Liver (tissue), 8 donors: ENCODE measurements at regions not wholly inside any gene's neighbourhood (a gene's known extent, or its start where the extent isn't known, plus 50 kb on each side); places are given as distances from the start of the nearest gene placed in this dataset.

Experiments
- DNase-seq: peaks from one replicate; pipeline ENCODE4 v3.0.0-alpha.2; 2017; ENCODE audit warnings: low spot score
- H3K27ac ChIP-seq, 2 donors: one replicate each; pipeline ENCODE4 v1.7.0; 2013; ENCODE audit warnings: inconsistent platforms in 2 of 2, low read length in 2 of 2, control low read depth in 1 of 2, low read depth in 1 of 2, mild to moderate bottlenecking in 1 of 2
- H3K27me3 ChIP-seq, 4 donors: one replicate each; pipeline versions ENCODE4 v1.6.1 to v1.7.0; 2013; ENCODE audit warnings: low read length in 3 of 4, inconsistent platforms in 1 of 4, mild to moderate bottlenecking in 1 of 4, moderate library complexity in 1 of 4; ENCODE audit not compliant: control insufficient read depth in 4 of 4, insufficient read depth in 4 of 4
- H3K36me3 ChIP-seq, 4 donors: one replicate each; pipeline versions ENCODE4 v1.6.1 to v1.7.0; 2013; ENCODE audit warnings: low read length in 3 of 4, mild to moderate bottlenecking in 3 of 4, low read depth in 1 of 4, moderate library complexity in 1 of 4; ENCODE audit not compliant: control insufficient read depth in 4 of 4, insufficient read depth in 3 of 4
- H3K4me1 ChIP-seq, 4 donors: one replicate each; pipeline versions ENCODE4 v1.6.1 to v1.7.0; 2013; ENCODE audit warnings: low read length in 3 of 4, mild to moderate bottlenecking in 3 of 4, moderate library complexity in 1 of 4; ENCODE audit not compliant: control insufficient read depth in 4 of 4, insufficient read depth in 4 of 4
- H3K4me3 ChIP-seq, 3 donors: one replicate each; pipeline versions ENCODE4 v1.6.1 to v1.7.0; 2013; ENCODE audit warnings: low read length in 3 of 3, control low read depth in 1 of 3, low read depth in 1 of 3, mild to moderate bottlenecking in 1 of 3
- H3K9ac ChIP-seq, 2 donors: one replicate each; pipeline ENCODE4 v1.7.0; 2013; ENCODE audit warnings: low read length in 2 of 2, mild to moderate bottlenecking in 2 of 2, moderate library complexity in 2 of 2, control low read depth in 1 of 2, low read depth in 1 of 2
- H3K9me3 ChIP-seq, 4 donors: one replicate each; pipeline versions ENCODE4 v1.6.1 to v1.7.0; 2013; ENCODE audit warnings: low read length in 3 of 4; ENCODE audit not compliant: control insufficient read depth in 4 of 4
- ATF3 ChIP-seq: IDR thresholded peaks from 2 replicates; pipeline ENCODE4 v1.6.1; 2016; ENCODE audit warnings: antibody characterized with exemption
- CTCF ChIP-seq: fragments of 150-350 bp; IDR thresholded peaks from 2 replicates; pipeline ENCODE4 v1.5.1; 2017; ENCODE audit warnings: improper control_type of control experiment, low read depth, low read length; ENCODE audit not compliant: missing input control
- EGR1 ChIP-seq, 2 donors: IDR thresholded peaks; 2 replicates each; pipeline ENCODE4 v1.6.1; 2016 to 2018; ENCODE audit warnings: antibody characterized with exemption in 2 of 2, low read depth in 2 of 2
- FOXA1 ChIP-seq: IDR thresholded peaks from 2 replicates; pipeline ENCODE4 v1.6.1; 2016; ENCODE audit warnings: antibody characterized with exemption
- HNF4A ChIP-seq, 2 donors: conservative IDR thresholded peaks; 2 replicates each; pipeline ENCODE4 v1.6.1; 2016; ENCODE audit warnings: antibody characterized with exemption in 2 of 2, mild to moderate bottlenecking in 2 of 2
- HNF4G ChIP-seq: IDR thresholded peaks from 2 replicates; pipeline ENCODE4 v1.6.1; 2016; ENCODE audit warnings: antibody characterized with exemption
- JUND ChIP-seq, 2 donors: IDR thresholded peaks; 2 replicates each; pipeline ENCODE4 v1.6.1; 2016; ENCODE audit warnings: antibody characterized with exemption in 2 of 2
- MAX ChIP-seq: IDR thresholded peaks from 2 replicates; pipeline ENCODE4 v1.6.1; 2016; ENCODE audit warnings: antibody characterized with exemption
- RAD21 ChIP-seq, 2 donors: IDR thresholded peaks; 2 replicates each; pipeline ENCODE4 v1.6.1; 2016; ENCODE audit warnings: antibody characterized with exemption in 2 of 2, mild to moderate bottlenecking in 2 of 2
- RXRA ChIP-seq, 2 donors: IDR thresholded peaks; 2 replicates each; pipeline ENCODE4 v1.6.1; 2017 to 2018; ENCODE audit warnings: antibody characterized with exemption in 2 of 2, mild to moderate bottlenecking in 1 of 2
- SP1 ChIP-seq: IDR thresholded peaks from 2 replicates; pipeline ENCODE4 v1.6.1; 2018; ENCODE audit warnings: antibody characterized with exemption, mild to moderate bottlenecking
- TAF1 ChIP-seq: conservative IDR thresholded peaks from 2 replicates; pipeline ENCODE4 v1.6.1; 2016; ENCODE audit warnings: antibody characterized with exemption, mild to moderate bottlenecking
- YY1 ChIP-seq: IDR thresholded peaks from 2 replicates; pipeline ENCODE4 v1.6.1; 2016; ENCODE audit warnings: antibody characterized with exemption, mild to moderate bottlenecking
- WGBS: extraction: QIAGEN DNeasy Blood & Tissue Kit; methylation state at CpG from one replicate; pipeline ENCODE4 v1.1.7; 2013; 5-methylcytosine and 5-hydroxymethylcytosine counted together
- donor health status: healthy.
- donor health status: healthy.
- donor health status: healthy.
- donor health status: healthy.
- donor health status: healthy.

GRCh38 chr11:26227301-26227746 is 104.6 kb upstream of the ANO3 start:
- Histone ChIP-seq H3K4me1 (no peaks in the 10 kb centered on the region), H3K27me3 (no peaks in the 10 kb centered on the region), H3K36me3 (no peaks in the 10 kb centered on the region), H3K9ac (no peak overlapping the region), H3K27ac (no peak overlapping the region), H3K4me3 (no peak overlapping the region), H3K9me3 (no peaks in the 10 kb centered on the region)
- WGBS: 54% methylated on average over 5 of the region's 5 CpGs
- DNase-seq: no peak
- TF ChIP-seq RXRA (IDR thresholded peaks at IDR 0.05): no peak
- TF ChIP-seq CTCF: peak; percentile 67
- peak; percentile 94 to 95 for TF ChIP-seq RAD21 (IDR thresholded peaks at IDR 0.05)
- no peak for TF ChIP-seq HNF4G

GRCh38 chr11:26227883-26228502 is 103.9 kb upstream of the ANO3 start:
- WGBS: 63% methylated on average over 3 of the region's 3 CpGs
- Histone ChIP-seq H3K4me3 (no peak overlapping the region), H3K9ac (no peak overlapping the region), H3K36me3 (no peaks in the 10 kb centered on the region), H3K4me1 (no peaks in the 10 kb centered on the region), H3K9me3 (no peaks in the 10 kb centered on the region), H3K27me3 (no peaks in the 10 kb centered on the region), H3K27ac (no peak overlapping the region)
- no peak for DNase-seq
- no peak for TF ChIP-seq HNF4G

GRCh38 chr11:26228778-26229177 is 103.2 kb upstream of the ANO3 start:
- DNase-seq: no peak
- no peaks in the 10 kb centered on the region for H3K9me3 ChIP-seq
- no peak overlapping the region for H3K4me3 ChIP-seq
- H3K4me1 ChIP-seq: no peaks in the 10 kb centered on the region
- 71% methylated on average over 2 of the region's 2 CpGs for WGBS
- H3K9ac ChIP-seq: no peak overlapping the region
- H3K36me3 ChIP-seq: no peaks in the 10 kb centered on the region
- no peaks in the 10 kb centered on the region for H3K27me3 ChIP-seq
- no peak for TF ChIP-seq HNF4A (conservative IDR thresholded peaks at IDR 0.05)
- TF ChIP-seq FOXA1: no peak
- no peak for TF ChIP-seq MAX
- TF ChIP-seq TAF1: no peak
- TF ChIP-seq ATF3: no peak
- no peak for TF ChIP-seq SP1
- TF ChIP-seq YY1: no peak
- TF ChIP-seq RAD21 (IDR thresholded peaks at IDR 0.05): no peak
- TF ChIP-seq JUND (IDR thresholded peaks at IDR 0.05): no peak
- TF ChIP-seq HNF4G: no peak
- no peak for TF ChIP-seq CTCF
- TF ChIP-seq EGR1 (IDR thresholded peaks at IDR 0.05; ENCODE audit: low read depth in 2 of 2): no peak
- H3K27ac ChIP-seq: no peak overlapping the region
